IMR-90 (cell line): ENCODE measurements at regions not wholly inside any gene's neighbourhood (a gene's known extent, or its start where the extent isn't known, plus 50 kb on each side); places are given as distances from the start of the nearest gene placed in this dataset.

Experiments used
- ATAC-seq: fragments of 200-7000 bp; cut with Tn5 transposase; 2 replicates; pipeline ENCODE4 v1.9.1; 2020; ENCODE audit warnings: low read depth, mild to moderate bottlenecking, moderate library complexity
- BruUV-seq: library from RNA; stranded (reverse); fragments of 400-500 nt; replicated peaks from 2 replicates; lab custom pipeline; 2021; lab: Mats Ljungman, UMichigan
- CTCF ChIA-PET: fragments of 300-600 bp; formaldehyde crosslinking; extraction: SDS; loops from one replicate; lab custom pipeline; 2021; ENCODE audit warnings: antibody characterized with exemption; lab: Yijun Ruan, JAX
- POLR2A ChIA-PET: fragments of 300-600 bp; sonication (Branson Sonifier 250); formaldehyde crosslinking; loops from one replicate; lab custom pipeline; 2022; ENCODE audit warnings: antibody characterized with exemption; ENCODE audit not compliant: unreplicated experiment; lab: Charles Lee
- DNase-seq: peaks from one replicate; pipeline ENCODE4 v3.0.0; 2013
- H2AFZ ChIP-seq: replicated peaks from 2 replicates; pipeline ENCODE3; 2013; ENCODE audit warnings: low read length, mild to moderate bottlenecking; ENCODE audit not compliant: poor library complexity
- H2AK5ac ChIP-seq: 2 replicates; pipeline ENCODE4 v1.6.1; 2013; ENCODE audit warnings: low read depth, low read length, inconsistent platforms
- H2AK9ac ChIP-seq: replicated peaks from 2 replicates; pipeline ENCODE3; 2013; ENCODE audit warnings: mild to moderate bottlenecking, low read depth, low read length, moderate library complexity; ENCODE audit not compliant: poor library complexity
- H2BK120ac ChIP-seq: 2 replicates; pipeline ENCODE4 v1.6.1; 2013; ENCODE audit warnings: low read depth, low read length, inconsistent platforms
- H2BK15ac ChIP-seq: 3 replicates; pipeline ENCODE4 v1.6.1; 2013; ENCODE audit warnings: low read depth, low read length, inconsistent platforms
- H2BK20ac ChIP-seq: 2 replicates; pipeline ENCODE4 v1.6.1; 2013; ENCODE audit warnings: low read depth, mild to moderate bottlenecking, inconsistent platforms, low read length, moderate library complexity
- H2BK5ac ChIP-seq: 2 replicates; pipeline ENCODE4 v1.6.1; 2013; ENCODE audit warnings: mild to moderate bottlenecking, low read depth, low read length, inconsistent platforms; ENCODE audit not compliant: poor library complexity, severe bottlenecking
- H3K14ac ChIP-seq: replicated peaks from 2 replicates; pipeline ENCODE4 v1.6.1; 2013; ENCODE audit warnings: low read depth, low read length, inconsistent platforms
- H3K18ac ChIP-seq: 2 replicates; pipeline ENCODE4 v1.6.1; 2013; ENCODE audit warnings: low read depth, low read length, control low read depth
- H3K23ac ChIP-seq: 2 replicates; pipeline ENCODE4 v1.6.1; 2013; ENCODE audit warnings: low read depth, low read length, inconsistent platforms
- H3K27ac ChIP-seq: 2 replicates; pipeline ENCODE4 v1.5.1; 2013; ENCODE audit warnings: mild to moderate bottlenecking, control low read depth, low read length; ENCODE audit not compliant: insufficient read depth
- H3K27me3 ChIP-seq: 2 replicates; pipeline ENCODE4 v1.6.1; 2013; ENCODE audit warnings: low read length; ENCODE audit not compliant: control insufficient read depth, insufficient read depth
- H3K36me3 ChIP-seq: 2 replicates; pipeline ENCODE4 v1.6.1; 2013; ENCODE audit warnings: low read length, mixed read lengths; ENCODE audit not compliant: control insufficient read depth, insufficient read depth
- H3K4ac ChIP-seq: 2 replicates; pipeline ENCODE4 v1.6.1; 2013; ENCODE audit warnings: low read depth, low read length, inconsistent platforms
- H3K4me1 ChIP-seq: 2 replicates; pipeline ENCODE4 v1.6.1; 2013; ENCODE audit warnings: low read length, mixed read lengths; ENCODE audit not compliant: control insufficient read depth, insufficient read depth
- H3K4me2 ChIP-seq: 2 replicates; pipeline ENCODE4 v1.6.1; 2013; ENCODE audit warnings: low read depth, mild to moderate bottlenecking, control low read depth, low read length, moderate library complexity
- H3K4me3 ChIP-seq: 2 replicates; pipeline ENCODE4 v1.5.1; 2013; ENCODE audit warnings: low read depth, mild to moderate bottlenecking, control low read depth, low read length, moderate library complexity; ENCODE audit not compliant: insufficient read depth
- H3K56ac ChIP-seq: 2 replicates; pipeline ENCODE4 v1.6.1; 2013; ENCODE audit warnings: low read length, inconsistent platforms; ENCODE audit not compliant: insufficient read depth; ENCODE audit errors: extremely low read depth
- H3K79me1 ChIP-seq, 2 experiments: 2 replicates each; pipeline ENCODE4 v1.6.1; 2013; ENCODE audit warnings: low read length in 2 of 2, inconsistent platforms in 1 of 2, low read depth in 1 of 2
- H3K9ac ChIP-seq: 2 replicates; pipeline ENCODE4 v1.6.1; 2013; ENCODE audit warnings: low read depth, low read length, control low read depth
- H3K9me1 ChIP-seq: 2 replicates; pipeline ENCODE4 v1.6.1; 2013; ENCODE audit warnings: low read length, inconsistent platforms; ENCODE audit not compliant: insufficient read depth
- H3K9me3 ChIP-seq: 2 replicates; pipeline ENCODE4 v1.6.1; 2013; ENCODE audit warnings: low read length; ENCODE audit not compliant: control insufficient read depth, insufficient read depth
- H4K20me1 ChIP-seq: 2 replicates; pipeline ENCODE4 v1.6.1; 2013; ENCODE audit warnings: low read length, inconsistent platforms; ENCODE audit not compliant: insufficient read depth
- H4K5ac ChIP-seq: 2 replicates; pipeline ENCODE4 v1.6.1; 2013; ENCODE audit warnings: mild to moderate bottlenecking, low read depth, low read length, control low read depth
- H4K8ac ChIP-seq, 2 experiments: 2 replicates each; pipeline ENCODE4 v1.6.1; 2013; ENCODE audit warnings: low read depth in 2 of 2, low read length in 2 of 2, control low read depth in 1 of 2, inconsistent platforms in 1 of 2
- H4K91ac ChIP-seq: 2 replicates; pipeline ENCODE4 v1.6.1; 2013; ENCODE audit warnings: low read depth, low read length, inconsistent platforms; ENCODE audit not compliant: insufficient read depth
- MAFK ChIP-seq: IDR thresholded peaks from 2 replicates; pipeline ENCODE4 v1.6.1; 2012; ENCODE audit warnings: low read depth, low read length, improper control_type of control experiment
- RFX5 ChIP-seq: IDR thresholded peaks from 2 replicates; pipeline ENCODE4 v1.8.0; 2012; ENCODE audit warnings: low read depth, mild to moderate bottlenecking, low read length, moderate library complexity
- USF2 ChIP-seq: fragments of 150-350 bp; IDR thresholded peaks from 2 replicates; pipeline ENCODE4 v1.6.1; 2017; ENCODE audit warnings: mild to moderate bottlenecking, antibody characterized with exemption, low read length, low read depth
- WGBS, 2 experiments: methylation state at CpG; one replicate each; pipeline versions ENCODE4 v1.1.5 to v1.1.7; 2013; ENCODE audit warnings: missing lambda C conversion rate in 2 of 2; ENCODE audit not compliant: insufficient read length in 1 of 2; ENCODE audit errors: extremely low coverage in 2 of 2; 5-methylcytosine and 5-hydroxymethylcytosine counted together
- dilution Hi-C: fragments of 300-500 bp; cut with HindIII; formaldehyde crosslinking; loops from one replicate; pipeline ENCODE4 v1.14.3; 2018; ENCODE audit warnings: low sequenced_read_pairs; ENCODE audit not compliant: unreplicated experiment
- in situ Hi-C: fragments of 300-500 bp; cut with MboI; formaldehyde crosslinking; loops from 3 replicates; pipeline ENCODE4 v1.14.3; 2019; ENCODE audit warnings: low sequenced_read_pairs, inconsistent platforms, mixed read lengths
- intact Hi-C: fragments of 100-400 bp; cut with micrococcal nuclease; formaldehyde crosslinking; loops from 2 replicates; pipeline ENCODE4 v1.10.0; 2022

- CTCF ChIA-PET, result no interaction called here
- H4K91ac ChIP-seq, result no peak overlapping the region
- no peak overlapping the region for H2AFZ ChIP-seq
- ATAC-seq (no peak), DNase-seq (no peak)
- H3K36me3 ChIP-seq, result no peaks in the 10 kb centered on the region
- dilution Hi-C loops, result no loop called here
- no peaks in the 10 kb centered on the region for H3K27me3 ChIP-seq
- no peak overlapping the region for H3K4me2 ChIP-seq
- peak overlapping the region; percentile 59 for H2AK5ac ChIP-seq
- H2BK20ac ChIP-seq, result peak overlapping the region; percentile 71
- no peak overlapping the region for H3K27ac ChIP-seq
- intact Hi-C loops, result no loop called here
- no peak overlapping the region for H3K9ac ChIP-seq
- H4K5ac ChIP-seq, result no peak overlapping the region
- H3K9me3 ChIP-seq, result no peaks in the 10 kb centered on the region
- H3K4me3 ChIP-seq, result no peak overlapping the region
- TF ChIP-seq MAFK (no peak), RFX5 (no peak), USF2 (peak; percentile 30; the same call in 1 of the 2 replicates)
- in situ Hi-C loops, result no loop called here
- no peak overlapping the region for H2BK15ac ChIP-seq
- POLR2A ChIA-PET, result interaction anchor here (0.8 kb wide), 1 partner anchor 71 kb away, joined by 3 read pairs; no protein-coding TSS in a partner anchor
- peak overlapping the region; percentile 83 for H2BK120ac ChIP-seq
- H3K79me1 ChIP-seq, result peaks cover 21 to 59% of the 10 kb centered on the region in 2 experiments
- no peak overlapping the region for H2BK5ac ChIP-seq
- H2AK9ac ChIP-seq, result no peak overlapping the region
- BruUV-seq, result no TSS peak
- no peaks in the 10 kb centered on the region for H4K20me1 ChIP-seq
- peaks cover 32% of the 10 kb centered on the region for H3K9me1 ChIP-seq
- peak overlapping the region in 1 of 2 experiments; percentile 37; a peak in 1 of 4 replicates for H4K8ac ChIP-seq
- peak overlapping the region; percentile 23; the same call in 1 of the 2 replicates for H3K18ac ChIP-seq
- peak overlapping the region; percentile 28; the same call in 1 of the 2 replicates for H3K4ac ChIP-seq
- H3K4me1 ChIP-seq, result peaks cover 27% of the 10 kb centered on the region
- peak overlapping the region; percentile 44; the same call in 1 of the 2 replicates for H3K23ac ChIP-seq
- H3K14ac ChIP-seq, result no peak overlapping the region
- WGBS, 2 experiments, result no CpG with 5 or more reads among the region's 2 CpGs
- no peak overlapping the region for H3K56ac ChIP-seq
Measured at GRCh38 chr17:72409405-72410002, 288.7 kb downstream of the SOX9 start.
